ENCODE measurements at regions not wholly inside any gene's neighbourhood (a gene's known extent, or its start where the extent isn't known, plus 50 kb on each side); places are given as distances from the start of the nearest gene placed in this dataset.

GRCh38 chr11:127202105-127202504 lies 201.5 kb upstream of the KIRREL3 start:
- no peak for TF ChIP-seq CTCF (IDR thresholded peaks at IDR 0.05; ENCODE audit: low read depth, low read length)
- TF ChIP-seq EZH2phosphoT487 (IDR thresholded peaks at IDR 0.05; ENCODE audit: low read depth) = no peak

Data from OCI-LY3 (cell line).